C4-2B (cell line): ENCODE measurements at regions not wholly inside any gene's neighbourhood (a gene's known extent, or its start where the extent isn't known, plus 50 kb on each side); places are given as distances from the start of the nearest gene placed in this dataset.

ENCODE experiments used
- ZFX ChIP-seq: fragments of 450-650 bp; IDR thresholded peaks from 2 replicates; pipeline ENCODE4 v1.6.1; 2017
- TF ChIP-seq, protein P1 (sequence below): fragments of 450-650 bp; conservative IDR thresholded peaks from 2 replicates; pipeline ENCODE4 v1.5.1; 2017; ENCODE audit warnings: mild to moderate bottlenecking

DNA sequence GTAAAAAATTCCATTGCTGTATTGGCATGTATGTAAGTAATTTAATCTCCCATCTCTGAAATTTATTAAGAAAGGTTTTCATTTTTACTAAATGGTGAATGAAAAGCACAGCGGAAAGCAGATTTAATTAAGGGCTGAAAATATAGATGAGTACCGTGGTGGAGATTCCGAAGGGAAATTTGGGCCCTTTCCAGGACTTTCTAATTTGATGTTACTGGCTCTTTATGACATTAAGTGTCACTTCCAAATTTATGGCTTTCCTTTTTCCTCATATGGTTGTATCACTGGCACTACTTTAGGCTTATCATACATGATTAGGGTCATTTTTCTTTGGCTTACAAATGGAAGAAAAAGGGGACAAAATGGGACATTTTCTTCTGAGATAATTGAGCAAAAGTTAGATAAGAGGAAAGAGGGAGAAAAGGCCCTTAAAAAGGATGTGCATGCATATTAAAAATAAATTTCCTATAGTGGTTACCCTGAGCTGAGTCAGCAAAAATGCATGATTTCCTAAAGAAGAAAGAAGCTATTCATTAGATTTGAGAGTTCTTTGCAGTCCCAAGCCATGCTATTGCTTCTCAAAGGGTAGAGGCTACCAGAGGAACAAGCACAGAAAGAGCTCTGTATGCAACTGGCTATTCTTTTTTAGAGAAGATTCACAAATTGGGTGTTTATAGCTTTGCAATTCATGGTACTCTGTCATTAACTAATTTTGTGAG is 74.9 kb upstream of the CNIH3 start:
- TF ChIP-seq, protein P1, sequence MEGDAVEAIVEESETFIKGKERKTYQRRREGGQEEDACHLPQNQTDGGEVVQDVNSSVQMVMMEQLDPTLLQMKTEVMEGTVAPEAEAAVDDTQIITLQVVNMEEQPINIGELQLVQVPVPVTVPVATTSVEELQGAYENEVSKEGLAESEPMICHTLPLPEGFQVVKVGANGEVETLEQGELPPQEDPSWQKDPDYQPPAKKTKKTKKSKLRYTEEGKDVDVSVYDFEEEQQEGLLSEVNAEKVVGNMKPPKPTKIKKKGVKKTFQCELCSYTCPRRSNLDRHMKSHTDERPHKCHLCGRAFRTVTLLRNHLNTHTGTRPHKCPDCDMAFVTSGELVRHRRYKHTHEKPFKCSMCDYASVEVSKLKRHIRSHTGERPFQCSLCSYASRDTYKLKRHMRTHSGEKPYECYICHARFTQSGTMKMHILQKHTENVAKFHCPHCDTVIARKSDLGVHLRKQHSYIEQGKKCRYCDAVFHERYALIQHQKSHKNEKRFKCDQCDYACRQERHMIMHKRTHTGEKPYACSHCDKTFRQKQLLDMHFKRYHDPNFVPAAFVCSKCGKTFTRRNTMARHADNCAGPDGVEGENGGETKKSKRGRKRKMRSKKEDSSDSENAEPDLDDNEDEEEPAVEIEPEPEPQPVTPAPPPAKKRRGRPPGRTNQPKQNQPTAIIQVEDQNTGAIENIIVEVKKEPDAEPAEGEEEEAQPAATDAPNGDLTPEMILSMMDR: no peak
- no peak for TF ChIP-seq ZFX
